RWPE1 (cell line): ENCODE measurements at regions not wholly inside any gene's neighbourhood (a gene's known extent, or its start where the extent isn't known, plus 50 kb on each side); places are given as distances from the start of the nearest gene placed in this dataset.

Experiments used
- CTCF ChIA-PET: fragments of 350-600 bp; sonication (Branson Sonifier 250); formaldehyde crosslinking; extraction: SDS; loops from one replicate; lab custom pipeline; 2021; lab: Yijun Ruan, JAX
- POLR2A ChIA-PET: fragments of 400-600 bp; formaldehyde crosslinking; extraction: SDS; loops from one replicate; lab custom pipeline; 2020; ENCODE audit warnings: antibody characterized with exemption; ENCODE audit not compliant: low non-redundant PET; lab: Yijun Ruan, JAX
- DNase-seq: peaks from one replicate; pipeline ENCODE4 v3.0.0; 2012; ENCODE audit warnings: low spot score
- H3K27ac ChIP-seq: fragments of 450-650 bp; 2 replicates; pipeline ENCODE4 v1.5.1; 2017
- TF ChIP-seq, protein P1 (sequence below): fragments of 450-650 bp; conservative IDR thresholded peaks from 2 replicates; pipeline ENCODE4 v1.5.1; 2017; ENCODE audit warnings: low read depth, mild to moderate bottlenecking

DNA sequence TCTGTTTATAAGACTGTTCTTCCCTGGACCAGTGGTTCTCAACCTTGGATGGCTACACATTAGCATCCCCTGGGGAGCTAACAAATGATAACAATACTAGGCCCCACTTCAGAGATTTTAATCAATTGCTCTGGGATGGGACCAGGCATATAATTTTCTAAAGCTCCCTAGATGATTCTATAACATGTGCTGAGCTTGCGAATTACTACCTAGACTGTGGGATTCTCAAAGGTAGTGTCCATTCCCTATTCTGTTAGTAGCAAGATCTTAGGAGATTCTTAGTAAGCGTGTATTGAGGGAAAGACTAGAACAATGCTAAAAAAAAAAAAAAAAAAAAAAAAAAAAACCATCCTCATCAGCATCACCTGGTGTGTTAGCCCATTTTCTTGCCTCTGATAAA lies 412.0 kb upstream of the CDH5 start:
- TF ChIP-seq, protein P1, sequence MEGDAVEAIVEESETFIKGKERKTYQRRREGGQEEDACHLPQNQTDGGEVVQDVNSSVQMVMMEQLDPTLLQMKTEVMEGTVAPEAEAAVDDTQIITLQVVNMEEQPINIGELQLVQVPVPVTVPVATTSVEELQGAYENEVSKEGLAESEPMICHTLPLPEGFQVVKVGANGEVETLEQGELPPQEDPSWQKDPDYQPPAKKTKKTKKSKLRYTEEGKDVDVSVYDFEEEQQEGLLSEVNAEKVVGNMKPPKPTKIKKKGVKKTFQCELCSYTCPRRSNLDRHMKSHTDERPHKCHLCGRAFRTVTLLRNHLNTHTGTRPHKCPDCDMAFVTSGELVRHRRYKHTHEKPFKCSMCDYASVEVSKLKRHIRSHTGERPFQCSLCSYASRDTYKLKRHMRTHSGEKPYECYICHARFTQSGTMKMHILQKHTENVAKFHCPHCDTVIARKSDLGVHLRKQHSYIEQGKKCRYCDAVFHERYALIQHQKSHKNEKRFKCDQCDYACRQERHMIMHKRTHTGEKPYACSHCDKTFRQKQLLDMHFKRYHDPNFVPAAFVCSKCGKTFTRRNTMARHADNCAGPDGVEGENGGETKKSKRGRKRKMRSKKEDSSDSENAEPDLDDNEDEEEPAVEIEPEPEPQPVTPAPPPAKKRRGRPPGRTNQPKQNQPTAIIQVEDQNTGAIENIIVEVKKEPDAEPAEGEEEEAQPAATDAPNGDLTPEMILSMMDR = no peak
- DNase-seq = no peak
- H3K27ac ChIP-seq = no peak overlapping the region
- ChIA-PET POLR2A (interaction anchor here (0.5 kb wide), 1 partner anchor 10 kb away, joined by 3 read pairs; no protein-coding TSS in a partner anchor), CTCF (no interaction called here)

DNA sequence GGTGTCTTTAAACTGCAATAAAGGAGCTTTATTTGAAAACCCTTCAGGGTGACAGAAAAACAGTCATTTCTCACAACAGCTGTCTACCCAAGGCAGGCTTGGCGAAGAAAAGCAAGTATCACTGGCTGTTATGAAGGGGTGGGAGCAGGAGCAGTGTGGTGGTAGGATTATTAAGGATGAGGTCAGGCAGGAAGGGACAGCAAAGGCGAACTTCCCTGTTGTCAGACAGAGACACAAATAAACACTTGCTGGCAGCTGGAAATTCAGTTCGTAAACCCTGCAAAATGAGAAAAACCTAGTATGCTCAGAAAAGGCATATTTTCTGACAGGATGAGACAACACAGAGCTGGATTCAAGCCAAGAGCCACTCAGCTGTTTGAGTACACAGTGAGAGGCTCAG lies 416.3 kb upstream of the CDH5 start:
- POLR2A ChIA-PET = no interaction called here

DNA sequence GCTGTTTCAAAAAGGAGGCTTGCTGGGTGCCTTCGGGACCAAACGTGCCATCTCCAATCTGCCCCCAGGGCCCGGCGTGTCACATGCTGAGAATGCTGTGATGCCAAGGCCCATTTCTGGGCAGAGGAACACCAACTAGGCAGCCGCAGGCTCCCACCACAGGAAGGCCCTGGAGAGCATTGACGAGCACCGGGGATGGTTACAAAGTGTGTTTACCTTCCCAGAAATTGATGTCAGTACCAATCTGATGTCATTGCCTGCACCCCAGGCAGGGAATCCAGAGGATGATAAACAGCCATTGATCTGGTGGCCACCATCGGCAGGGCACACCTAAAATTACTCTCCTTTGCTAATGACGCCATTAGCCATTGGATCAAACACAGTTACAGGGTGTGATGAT lies 418.1 kb upstream of the CDH5 start:
- ChIA-PET POLR2A (no interaction called here), CTCF (no interaction called here)
- TF ChIP-seq, protein P1 = no peak
- no peak overlapping the region for H3K27ac ChIP-seq
- DNase-seq = no peak

More for the DNA sequence above, 416.3 kb upstream of the CDH5 start:
- CTCF ChIA-PET = no interaction called here
- TF ChIP-seq, protein P1 = no peak
- no peak for DNase-seq
- H3K27ac ChIP-seq = no peak overlapping the region

DNA sequence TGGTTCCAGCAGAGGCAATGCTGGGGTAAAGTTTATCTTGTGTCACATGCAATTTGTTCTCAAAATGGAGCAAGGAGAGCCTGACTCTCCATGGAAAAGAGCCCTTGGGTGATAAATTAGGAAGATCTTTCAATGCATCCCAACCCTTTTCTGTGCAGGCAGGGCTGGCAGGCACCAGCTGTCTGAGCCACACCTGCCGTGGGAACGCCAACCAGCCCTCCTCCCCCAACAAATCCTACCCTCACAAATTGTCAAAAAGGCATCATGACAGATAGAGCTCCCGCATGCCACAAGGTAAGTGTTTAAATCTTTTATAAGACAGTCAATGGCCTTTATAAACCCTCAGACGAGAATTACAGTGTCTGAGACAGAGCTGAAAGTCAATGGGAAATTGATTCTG lies 418.5 kb upstream of the CDH5 start:
- TF ChIP-seq, protein P1 = no peak
- POLR2A ChIA-PET = no interaction called here
- H3K27ac ChIP-seq = no peak overlapping the region
- DNase-seq = no peak
- CTCF ChIA-PET = no interaction called here

- ChIA-PET POLR2A (no interaction called here), CTCF (no interaction called here)
These were observed 421.0 kb upstream of the CDH5 start for GRCh38 chr16:65945493-65945892.

GRCh38 chr16:65944361-65944760 lies 422.1 kb upstream of the CDH5 start:
- ChIA-PET CTCF (no interaction called here), POLR2A (interaction anchor here (0.6 kb wide), 1 partner anchor 10 kb away, joined by 3 read pairs; no protein-coding TSS in a partner anchor)
- TF ChIP-seq, protein P1 = no peak

More at GRCh38 chr16:65945493-65945892, 421.0 kb upstream of the CDH5 start:
- DNase-seq = no peak
- no peak overlapping the region for H3K27ac ChIP-seq
- TF ChIP-seq, protein P1 = no peak

More at GRCh38 chr16:65944361-65944760, 422.1 kb upstream of the CDH5 start:
- no peak overlapping the region for H3K27ac ChIP-seq
- no peak for DNase-seq
